ENCODE measurements at regions not wholly inside any gene's neighbourhood (a gene's known extent, or its start where the extent isn't known, plus 50 kb on each side); places are given as distances from the start of the nearest gene placed in this dataset.

- DNase-seq (ENCODE audit: low read depth), result no peak
Observed at GRCh38 chr1:29671446-29672356, 435.4 kb downstream of the PTPRU start.

GRCh38 chr1:29670752-29671151 lies 434.4 kb downstream of the PTPRU start:
- DNase-seq (ENCODE audit: low read depth), result no peak

GRCh38 chr1:29669912-29670311 lies 433.6 kb downstream of the PTPRU start:
- no peak for DNase-seq (ENCODE audit: low read depth)

- no peak for DNase-seq (ENCODE audit: low read depth)
Observed at GRCh38 chr1:29669158-29669871, 433.0 kb downstream of the PTPRU start.

GRCh38 chr1:29668551-29669157 lies 432.3 kb downstream of the PTPRU start:
- no peak for DNase-seq (ENCODE audit: low read depth)

GRCh38 chr1:29667951-29668350 lies 431.6 kb downstream of the PTPRU start:
- DNase-seq (ENCODE audit: low read depth), result no peak

- no peak for DNase-seq (ENCODE audit: low read depth)
Observed at GRCh38 chr1:29664711-29665110, 428.4 kb downstream of the PTPRU start.

GRCh38 chr1:29658688-29659087 lies 422.4 kb downstream of the PTPRU start:
- DNase-seq (ENCODE audit: low read depth), result no peak

- DNase-seq (ENCODE audit: low read depth), result no peak
Observed at GRCh38 chr1:29657816-29658215, 421.5 kb downstream of the PTPRU start.

- DNase-seq (ENCODE audit: low read depth), result no peak
Observed at GRCh38 chr1:29655945-29656850, 419.9 kb downstream of the PTPRU start.

- no peak for DNase-seq (ENCODE audit: low read depth)
Observed at GRCh38 chr1:29655145-29655544, 418.8 kb downstream of the PTPRU start.

- DNase-seq (ENCODE audit: low read depth), result no peak
Observed at GRCh38 chr1:29653886-29654450, 417.6 kb downstream of the PTPRU start.

- DNase-seq (ENCODE audit: low read depth), result no peak
Observed at GRCh38 chr1:29653034-29653810, 416.9 kb downstream of the PTPRU start.

- no peak for DNase-seq (ENCODE audit: low read depth)
Observed at GRCh38 chr1:29651684-29652665, 415.7 kb downstream of the PTPRU start.

GRCh38 chr1:29651246-29651645 lies 414.9 kb downstream of the PTPRU start:
- no peak for DNase-seq (ENCODE audit: low read depth)

GRCh38 chr1:29650476-29650875 lies 414.2 kb downstream of the PTPRU start:
- no peak for DNase-seq (ENCODE audit: low read depth)

- DNase-seq (ENCODE audit: low read depth), result no peak
Observed at GRCh38 chr1:29650041-29650400, 413.7 kb downstream of the PTPRU start.

GRCh38 chr1:29649189-29650040 lies 413.1 kb downstream of the PTPRU start:
- DNase-seq (ENCODE audit: low read depth), result no peak

GRCh38 chr1:29648798-29649188 lies 412.5 kb downstream of the PTPRU start:
- DNase-seq (ENCODE audit: low read depth), result no peak
